ENCODE measurements at regions not wholly inside any gene's neighbourhood (a gene's known extent, or its start where the extent isn't known, plus 50 kb on each side); places are given as distances from the start of the nearest gene placed in this dataset.

- no peak for DNase-seq
Measured at GRCh38 chr1:208866386-208866955, 622.3 kb upstream of the PLXNA2 start.

- no peak for DNase-seq
Measured at GRCh38 chr1:208868554-208868953, 624.4 kb upstream of the PLXNA2 start.

- no peak for DNase-seq
Measured at GRCh38 chr1:208874915-208875314, 630.7 kb upstream of the PLXNA2 start.

- no peak for DNase-seq
Measured at GRCh38 chr1:208879022-208879421, 634.8 kb upstream of the PLXNA2 start.

GRCh38 chr1:208880433-208881100 lies 636.4 kb upstream of the PLXNA2 start:
- no peak for DNase-seq

- no peak for DNase-seq
Measured at GRCh38 chr1:208885060-208885459, 640.9 kb upstream of the PLXNA2 start.

- no peak for DNase-seq
Measured at GRCh38 chr1:208885650-208886049, 641.5 kb upstream of the PLXNA2 start.

GRCh38 chr1:208888376-208888775 lies 644.2 kb upstream of the PLXNA2 start:
- no peak for DNase-seq

GRCh38 chr1:208892147-208892546 lies 648.0 kb upstream of the PLXNA2 start:
- DNase-seq: no peak

- DNase-seq: no peak
Measured at GRCh38 chr1:208893251-208893650, 649.1 kb upstream of the PLXNA2 start.

GRCh38 chr1:208895181-208895580 lies 651.0 kb upstream of the PLXNA2 start:
- DNase-seq: no peak

- DNase-seq: no peak
Measured at GRCh38 chr1:208895820-208896219, 651.6 kb upstream of the PLXNA2 start.

GRCh38 chr1:208896768-208897167 lies 652.6 kb upstream of the PLXNA2 start:
- DNase-seq: no peak

GRCh38 chr1:208899438-208899837 lies 655.3 kb upstream of the PLXNA2 start:
- DNase-seq: no peak

- no peak for DNase-seq
Measured at GRCh38 chr1:208903251-208903905, 659.2 kb upstream of the PLXNA2 start.

- no peak for DNase-seq
Measured at GRCh38 chr1:208907790-208908189, 663.6 kb upstream of the PLXNA2 start.

GRCh38 chr1:208909011-208909984 lies 665.1 kb upstream of the PLXNA2 start:
- DNase-seq: no peak

GRCh38 chr1:208910161-208910560 lies 666.0 kb upstream of the PLXNA2 start:
- DNase-seq: no peak

- no peak for DNase-seq
Measured at GRCh38 chr1:208917281-208917680, 666.2 kb upstream of the CAMK1G start.

- no peak for DNase-seq
Measured at GRCh38 chr1:208917723-208918122, 665.8 kb upstream of the CAMK1G start.

- DNase-seq: no peak
Measured at GRCh38 chr1:208918160-208918559, 665.4 kb upstream of the CAMK1G start.

GRCh38 chr1:208919371-208919770 lies 664.1 kb upstream of the CAMK1G start:
- no peak for DNase-seq

- DNase-seq: no peak
Measured at GRCh38 chr1:208921259-208921658, 662.3 kb upstream of the CAMK1G start.

Measured in activated effector memory CD4-positive, alpha-beta T cell treated with Interleukin-2 at 50 U/mL for 16 hours (primary cell).